HG02678 (cell line): ENCODE measurements at regions not wholly inside any gene's neighbourhood (a gene's known extent, or its start where the extent isn't known, plus 50 kb on each side); places are given as distances from the start of the nearest gene placed in this dataset.
A peak's percentile ranks its signal among the peaks of the same experiment; 100 is the strongest.
"Not testable (repeated sequence)": the region's sequence is repeated elsewhere in the genome, so short reads cannot be mapped to it uniquely, and the experiment has no call there.

Experiments used
- ATAC-seq: cut with Tn5 transposase; IDR thresholded peaks from one replicate; pipeline ENCODE4 v1.9.1; 2021; ENCODE audit warnings: mild to moderate bottlenecking, moderate library complexity; ENCODE audit not compliant: unreplicated experiment

GRCh38 chr1:79262745-79263258 lies 256.3 kb upstream of the ADGRL4 start:
- no peak for ATAC-seq

GRCh38 chr1:79259390-79260336 lies 253.1 kb upstream of the ADGRL4 start:
- ATAC-seq, result no peak

GRCh38 chr1:79255421-79255820 lies 248.9 kb upstream of the ADGRL4 start:
- ATAC-seq, result no peak

- ATAC-seq, result no peak
Observed at GRCh38 chr1:79252598-79252997, 246.1 kb upstream of the ADGRL4 start.

GRCh38 chr1:79239840-79240239 lies 233.3 kb upstream of the ADGRL4 start:
- no peak for ATAC-seq

GRCh38 chr1:79235301-79236002 lies 228.9 kb upstream of the ADGRL4 start:
- no peak for ATAC-seq

- ATAC-seq, result no peak
Observed at GRCh38 chr1:79232818-79233217, 226.3 kb upstream of the ADGRL4 start.

GRCh38 chr1:79230751-79231150 lies 224.2 kb upstream of the ADGRL4 start:
- ATAC-seq, result not testable (repeated sequence)

- no peak for ATAC-seq
Observed at GRCh38 chr1:79226963-79227362, 220.4 kb upstream of the ADGRL4 start.

GRCh38 chr1:79224537-79224936 lies 218.0 kb upstream of the ADGRL4 start:
- ATAC-seq, result no peak

GRCh38 chr1:79220509-79220908 lies 214.0 kb upstream of the ADGRL4 start:
- no peak for ATAC-seq

- no peak for ATAC-seq
Observed at GRCh38 chr1:79215311-79215710, 208.8 kb upstream of the ADGRL4 start.

- no peak for ATAC-seq
Observed at GRCh38 chr1:79207786-79208185, 201.3 kb upstream of the ADGRL4 start.

GRCh38 chr1:79207331-79207730 lies 200.8 kb upstream of the ADGRL4 start:
- ATAC-seq, result no peak

- ATAC-seq, result no peak
Observed at GRCh38 chr1:79204779-79205479, 198.4 kb upstream of the ADGRL4 start.

- ATAC-seq, result no peak
Observed at GRCh38 chr1:79198832-79199231, 192.3 kb upstream of the ADGRL4 start.

GRCh38 chr1:79197421-79197820 lies 190.9 kb upstream of the ADGRL4 start:
- no peak for ATAC-seq

- ATAC-seq, result no peak
Observed at GRCh38 chr1:79196211-79196610, 189.7 kb upstream of the ADGRL4 start.

- peak; percentile 60 for ATAC-seq
Observed at GRCh38 chr1:79193211-79194079, 186.9 kb upstream of the ADGRL4 start.

GRCh38 chr1:79190074-79190473 lies 183.5 kb upstream of the ADGRL4 start:
- peak; percentile 57 for ATAC-seq
